ENCODE measurements at regions not wholly inside any gene's neighbourhood (a gene's known extent, or its start where the extent isn't known, plus 50 kb on each side); places are given as distances from the start of the nearest gene placed in this dataset.

DNA sequence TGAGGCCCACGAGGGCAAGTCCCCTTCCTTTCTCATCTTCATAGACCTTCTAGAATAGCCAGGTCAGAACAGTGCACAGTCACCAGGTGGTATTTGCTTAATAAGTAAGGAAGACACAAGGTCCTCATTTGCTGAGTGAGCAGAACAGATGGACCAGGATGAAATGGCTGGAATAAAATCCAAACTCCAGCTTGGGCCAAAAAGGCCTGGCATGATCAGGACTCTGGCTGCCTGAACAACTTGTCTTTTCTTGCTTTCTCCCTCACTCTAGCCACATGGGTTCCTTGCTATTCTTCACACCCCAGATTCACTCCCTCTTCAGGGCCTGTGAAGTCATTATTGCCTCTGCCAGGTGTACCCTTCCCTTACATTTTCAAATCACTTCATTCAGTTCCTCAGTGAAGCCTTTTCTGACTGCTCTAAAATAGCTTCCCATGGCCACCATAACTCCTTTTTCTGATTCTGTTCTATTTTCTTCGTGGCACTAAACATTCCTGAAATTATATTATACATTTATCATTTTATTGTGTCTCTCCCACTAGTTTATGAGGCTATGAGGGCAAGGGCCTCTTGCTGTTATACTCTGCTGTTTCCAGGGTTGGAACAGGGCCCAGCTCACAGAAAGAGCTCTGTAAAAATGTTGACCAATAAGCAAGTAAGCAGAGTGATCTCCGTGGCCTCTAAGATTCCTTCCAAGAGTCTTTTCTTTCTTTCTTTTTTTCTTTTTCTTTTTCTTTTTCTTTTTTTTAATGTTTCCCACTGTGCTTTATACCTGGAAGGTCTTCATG is 150.8 kb downstream of the TTC8 start:
- ChIA-PET CTCF (ENCODE audit: partially characterized antibody) (interaction anchor here (0.5 to 1.0 kb wide), 3 partner anchors 14 to 29 kb away, joined by 3 to 4 read pairs (median 3); no protein-coding TSS in a partner anchor), POLR2A (ENCODE audit: partially characterized antibody) (interaction anchor here (0.6 kb wide), 1 partner anchor 409 kb away, joined by 3 read pairs; no protein-coding TSS in a partner anchor)
- Histone ChIP-seq H3K56ac (replicated peaks; ENCODE audit: insufficient read length, low read depth, low read length) (no peak overlapping the region), H3K36me3 (ENCODE audit: control insufficient read depth in 2 of 4, insufficient read depth in 4 of 4, low read length in 3 of 4) (no peaks in the 10 kb centered on the region), H3K79me2 (ENCODE audit: control insufficient read depth in 1 of 2, insufficient read depth in 2 of 2, low read length in 2 of 2) (no peaks in the 10 kb centered on the region), H2BK5ac (ENCODE audit: low read depth, low read length) (no peak overlapping the region), H3K4me2 (ENCODE audit: insufficient read depth in 1 of 2, low read depth in 2 of 2, low read length in 2 of 2) (no peak overlapping the region), H3K79me1 (ENCODE audit: low read depth, low read length) (no peaks in the 10 kb centered on the region), H3K27me3 (replicated peaks in 1 of 4; ENCODE audit: control insufficient read depth in 3 of 4, extremely low read depth in 1 of 4, insufficient read depth in 3 of 4, low read length in 3 of 4) (no peaks in the 10 kb centered on the region; a peak in 1 of 7 replicates), H3K4ac (replicated peaks; ENCODE audit: insufficient read length, low read depth, low read length) (no peak overlapping the region), H3K4me3 (ENCODE audit: extremely low read depth in 1 of 4, insufficient read depth in 2 of 4, low read depth in 3 of 4, low read length in 4 of 4) (no peak overlapping the region), H3K9me3 (ENCODE audit: insufficient read depth in 2 of 2, low read depth in 1 of 2, low read length in 1 of 2) (no peaks in the 10 kb centered on the region), H2BK15ac (ENCODE audit: low read length) (no peak overlapping the region), H2BK120ac (replicated peaks; ENCODE audit: low read depth, low read length) (no peak overlapping the region), H4K20me1 (replicated peaks in 1 of 2; ENCODE audit: control insufficient read depth in 1 of 2, insufficient read depth in 2 of 2, low read length in 2 of 2) (peaks cover 0 to 2% of the 10 kb centered on the region in 2 experiments), H4K5ac (ENCODE audit: insufficient read length, low read depth, low read length) (no peak overlapping the region), H3K18ac (ENCODE audit: extremely low read depth, low read length) (no peak overlapping the region), H3K23me2 (ENCODE audit: low read depth, low read length) (0 out of 2 replicates have a peak, but pooled peaks cover 3% of the 10 kb centered on the region), H4K91ac (replicated peaks; ENCODE audit: insufficient read length, low read length) (no peak overlapping the region), H3K4me1 (replicated peaks in 1 of 4; ENCODE audit: control insufficient read depth in 3 of 4, insufficient read depth in 4 of 4, low read length in 3 of 4) (peaks cover 0 to 5% (median 0%) of the 10 kb centered on the region in 4 experiments; a peak in 1 of 7 replicates), H4K8ac (ENCODE audit: extremely low read depth, insufficient read depth, low read length) (no peak overlapping the region), H2AFZ (ENCODE audit: low read length) (no peak overlapping the region), H2BK20ac (ENCODE audit: low read length) (no peak overlapping the region), H2AK5ac (ENCODE audit: low read depth, low read length) (no peak overlapping the region), H3K23ac (ENCODE audit: insufficient read length) (no peak overlapping the region), H2BK12ac (ENCODE audit: low read depth, low read length) (no peak overlapping the region), H3K9ac (replicated peaks in 1 of 4; ENCODE audit: extremely low read depth in 1 of 4, low read depth in 3 of 4, low read length in 3 of 4) (no peak overlapping the region), H3K14ac (ENCODE audit: insufficient read length) (no peak overlapping the region), H3K27ac (ENCODE audit: low read depth, low read length) (no peak overlapping the region)
- FAIRE-seq (no peak), DNase-seq (ENCODE audit: low read depth in 1 of 2, low spot score in 2 of 2) (no peak)
- WGBS, 2 experiments (ENCODE audit: extremely low coverage in 1 of 2, insufficient coverage in 1 of 2, insufficient read length in 1 of 2, insufficient replicate concordance in 2 of 2, low coverage in 1 of 2, low lambda C conversion rate in 2 of 2, missing lambda C conversion rate in 1 of 2), result 63% methylated on average over 3 of the region's 3 CpGs; no CpG with 5 or more reads in 1 of the 2 experiments
- no peak for TF ChIP-seq JUND (IDR thresholded peaks at IDR 0.05; ENCODE audit: low read length)
- no peak for TF ChIP-seq GTF2F1 (IDR thresholded peaks at IDR 0.05; ENCODE audit: borderline replicate concordance, low read depth, low read length)
- no peak for TF ChIP-seq CTBP2 (IDR thresholded peaks at IDR 0.05; ENCODE audit: borderline replicate concordance, insufficient read depth, insufficient read length, low read length)
- TF ChIP-seq KDM4A (IDR thresholded peaks at IDR 0.05; ENCODE audit: low read depth, low read length, severe bottlenecking), result no peak
- no peak for TF ChIP-seq MAFK (IDR thresholded peaks at IDR 0.05; ENCODE audit: low read depth, low read length)
- TF ChIP-seq CEBPB (IDR thresholded peaks at IDR 0.05; ENCODE audit: low read depth, low read length), result no peak
- no peak for TF ChIP-seq JUN (IDR thresholded peaks at IDR 0.05; ENCODE audit: low read depth, low read length)
- no peak for TF ChIP-seq NRF1 (IDR thresholded peaks at IDR 0.05; ENCODE audit: low read depth, low read length)
- no peak for TF ChIP-seq BRCA1 (IDR thresholded peaks at IDR 0.05; ENCODE audit: low read depth, low read length)
- no peak for TF ChIP-seq CHD1 (IDR thresholded peaks at IDR 0.05; ENCODE audit: low read depth, low read length)
- TF ChIP-seq SAP30 (IDR thresholded peaks at IDR 0.05; ENCODE audit: insufficient read depth, insufficient replicate concordance, low read length), result no peak

Measured in H1 (cell line).